Nephron progenitor cell (in vitro differentiated cells): ENCODE measurements at regions not wholly inside any gene's neighbourhood (a gene's known extent, or its start where the extent isn't known, plus 50 kb on each side); places are given as distances from the start of the nearest gene placed in this dataset.

Experiments used
- DNase-seq: peaks from one replicate; pipeline ENCODE4 v3.0.0; 2021
- H3K27ac Mint-ChIP-seq: 2 replicates; pipeline ENCODE4 v1.8.0; 2021; ENCODE audit warnings: mild to moderate bottlenecking, moderate library complexity, mixed read lengths
- H3K27me3 Mint-ChIP-seq: 2 replicates; pipeline ENCODE4 v1.8.0; 2021; ENCODE audit warnings: mild to moderate bottlenecking, low read depth, mixed read lengths; ENCODE audit not compliant: poor library complexity
- H3K36me3 Mint-ChIP-seq: 2 replicates; pipeline ENCODE4 v1.8.0; 2021; ENCODE audit warnings: low read depth, mixed read lengths
- H3K4me1 Mint-ChIP-seq: 2 replicates; pipeline ENCODE4 v1.8.0; 2021; ENCODE audit warnings: mixed read lengths
- H3K4me3 Mint-ChIP-seq: 2 replicates; pipeline ENCODE4 v1.8.0; 2021; ENCODE audit warnings: mild to moderate bottlenecking, moderate library complexity, mixed read lengths
- H3K9me3 Mint-ChIP-seq: 2 replicates; pipeline ENCODE4 v1.8.0; 2021; ENCODE audit warnings: mild to moderate bottlenecking, moderate library complexity, mixed read lengths
- CTCF ChIP-seq: fragments of 200-600 bp; sonication (generic); IDR thresholded peaks from 2 replicates; pipeline ENCODE4 v1.5.0; 2021; ENCODE audit warnings: antibody characterized with exemption

- Mint-ChIP-seq H3K4me1 (peaks cover 29% of the 10 kb centered on the region), H3K9me3 (peaks cover 3% of the 10 kb centered on the region), H3K27me3 (peaks cover 13% of the 10 kb centered on the region), H3K36me3 (no peaks in the 10 kb centered on the region), H3K4me3 (no peak overlapping the region), H3K27ac (no peak overlapping the region)
- no peak for TF ChIP-seq CTCF
- DNase-seq, result no peak
Observed at GRCh38 chr13:111562716-111563115, 242.3 kb downstream of the TEX29 start.

GRCh38 chr13:111564606-111565005 is 244.2 kb downstream of the TEX29 start:
- no peak for DNase-seq

GRCh38 chr13:111565400-111565799 is 245.0 kb downstream of the TEX29 start:
- H3K27me3 Mint-ChIP-seq, result peaks cover 11% of the 10 kb centered on the region
- peaks cover 19% of the 10 kb centered on the region for H3K4me1 Mint-ChIP-seq
- no peak overlapping the region for H3K4me3 Mint-ChIP-seq
- H3K36me3 Mint-ChIP-seq, result no peaks in the 10 kb centered on the region
- no peak for TF ChIP-seq CTCF
- no peak for DNase-seq
- no peak overlapping the region for H3K27ac Mint-ChIP-seq
- H3K9me3 Mint-ChIP-seq, result peaks cover 21% of the 10 kb centered on the region

More at GRCh38 chr13:111564606-111565005, 244.2 kb downstream of the TEX29 start:
- TF ChIP-seq CTCF, result no peak
- Mint-ChIP-seq H3K27ac (no peak overlapping the region), H3K9me3 (peaks cover 21% of the 10 kb centered on the region), H3K27me3 (peaks cover 11% of the 10 kb centered on the region), H3K4me1 (peaks cover 25% of the 10 kb centered on the region), H3K36me3 (no peaks in the 10 kb centered on the region), H3K4me3 (no peak overlapping the region)

GRCh38 chr13:111566567-111566966 is 246.1 kb downstream of the TEX29 start:
- no peak overlapping the region for H3K27ac Mint-ChIP-seq
- peaks cover 3% of the 10 kb centered on the region for H3K27me3 Mint-ChIP-seq
- no peak overlapping the region for H3K4me3 Mint-ChIP-seq
- DNase-seq, result no peak
- no peak for TF ChIP-seq CTCF
- H3K9me3 Mint-ChIP-seq, result peaks cover 24% of the 10 kb centered on the region
- H3K36me3 Mint-ChIP-seq, result no peaks in the 10 kb centered on the region
- peaks cover 7% of the 10 kb centered on the region for H3K4me1 Mint-ChIP-seq

- no peak overlapping the region for H3K27ac Mint-ChIP-seq
- H3K27me3 Mint-ChIP-seq, result peaks cover 3% of the 10 kb centered on the region
- H3K9me3 Mint-ChIP-seq, result peaks cover 34% of the 10 kb centered on the region
- no peak for TF ChIP-seq CTCF
- no peak for DNase-seq
- H3K4me1 Mint-ChIP-seq, result peaks cover 4% of the 10 kb centered on the region
- H3K36me3 Mint-ChIP-seq, result no peaks in the 10 kb centered on the region
- no peak overlapping the region for H3K4me3 Mint-ChIP-seq
Observed at GRCh38 chr13:111567637-111568036, 247.2 kb downstream of the TEX29 start.

GRCh38 chr13:111568290-111568689 is 247.8 kb downstream of the TEX29 start:
- no peaks in the 10 kb centered on the region for H3K27me3 Mint-ChIP-seq
- H3K4me3 Mint-ChIP-seq, result no peak overlapping the region
- no peak overlapping the region for H3K27ac Mint-ChIP-seq
- H3K4me1 Mint-ChIP-seq, result peaks cover 4% of the 10 kb centered on the region
- no peak for TF ChIP-seq CTCF
- H3K9me3 Mint-ChIP-seq, result peaks cover 41% of the 10 kb centered on the region
- H3K36me3 Mint-ChIP-seq, result no peaks in the 10 kb centered on the region
- DNase-seq, result no peak
